Esophagus squamous epithelium (tissue), 4 donors: ENCODE measurements at regions not wholly inside any gene's neighbourhood (a gene's known extent, or its start where the extent isn't known, plus 50 kb on each side); places are given as distances from the start of the nearest gene placed in this dataset.

Source experiments
- CTCF ChIP-seq, 6 experiments: fragments of 450-650 bp in 4 of 6; fragments of 200-600 bp in 2 of 6; sonication (generic) in 2 of 6; IDR thresholded peaks; one replicate each; pipeline ENCODE4 v1.5.1; 2016 to 2019; ENCODE audit warnings: antibody characterized with exemption in 6 of 6, mild to moderate bottlenecking in 4 of 6, moderate library complexity in 4 of 6
- POLR2A ChIP-seq, 4 donors: fragments of 450-650 bp; IDR thresholded peaks; one replicate each; pipeline ENCODE4 v1.6.1; 2017; ENCODE audit warnings: antibody characterized with exemption in 4 of 4, mild to moderate bottlenecking in 4 of 4, moderate library complexity in 3 of 4

GRCh38 chr17:79513206-79513605 lies 97.6 kb downstream of the RBFOX3 start:
- no peak for TF ChIP-seq CTCF (IDR thresholded peaks at IDR 0.05)
- TF ChIP-seq POLR2A (IDR thresholded peaks at IDR 0.05): no peak
